ENCODE measurements at regions not wholly inside any gene's neighbourhood (a gene's known extent, or its start where the extent isn't known, plus 50 kb on each side); places are given as distances from the start of the nearest gene placed in this dataset.
"Not testable (repeated sequence)": the region's sequence is repeated elsewhere in the genome, so short reads cannot be mapped to it uniquely, and the experiment has no call there.

DNA sequence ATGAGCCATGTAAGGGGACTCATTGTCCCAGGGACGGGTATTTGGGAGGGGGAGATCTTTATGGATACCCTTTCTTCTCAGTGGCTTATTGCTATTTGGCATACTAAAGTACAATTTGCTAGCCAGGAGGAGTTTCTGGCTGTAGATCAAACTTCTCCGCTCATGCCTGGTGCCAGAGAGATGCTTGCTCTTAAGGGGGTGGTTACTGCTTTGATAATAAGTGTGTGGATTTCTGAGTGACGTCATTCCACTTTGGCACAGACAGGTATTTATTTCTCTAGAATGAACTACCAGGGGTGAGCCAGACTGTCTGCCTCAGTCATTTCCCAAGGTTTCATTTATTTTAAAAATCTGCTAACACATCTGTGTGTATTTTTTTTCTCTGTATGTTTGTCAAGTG lies 131.1 kb downstream of the SRGAP2 start:
- TF ChIP-seq EZH2 (IDR thresholded peaks at IDR 0.05; ENCODE audit: low read length, missing control alignments) = not testable (repeated sequence)
- TF ChIP-seq, protein P1, sequence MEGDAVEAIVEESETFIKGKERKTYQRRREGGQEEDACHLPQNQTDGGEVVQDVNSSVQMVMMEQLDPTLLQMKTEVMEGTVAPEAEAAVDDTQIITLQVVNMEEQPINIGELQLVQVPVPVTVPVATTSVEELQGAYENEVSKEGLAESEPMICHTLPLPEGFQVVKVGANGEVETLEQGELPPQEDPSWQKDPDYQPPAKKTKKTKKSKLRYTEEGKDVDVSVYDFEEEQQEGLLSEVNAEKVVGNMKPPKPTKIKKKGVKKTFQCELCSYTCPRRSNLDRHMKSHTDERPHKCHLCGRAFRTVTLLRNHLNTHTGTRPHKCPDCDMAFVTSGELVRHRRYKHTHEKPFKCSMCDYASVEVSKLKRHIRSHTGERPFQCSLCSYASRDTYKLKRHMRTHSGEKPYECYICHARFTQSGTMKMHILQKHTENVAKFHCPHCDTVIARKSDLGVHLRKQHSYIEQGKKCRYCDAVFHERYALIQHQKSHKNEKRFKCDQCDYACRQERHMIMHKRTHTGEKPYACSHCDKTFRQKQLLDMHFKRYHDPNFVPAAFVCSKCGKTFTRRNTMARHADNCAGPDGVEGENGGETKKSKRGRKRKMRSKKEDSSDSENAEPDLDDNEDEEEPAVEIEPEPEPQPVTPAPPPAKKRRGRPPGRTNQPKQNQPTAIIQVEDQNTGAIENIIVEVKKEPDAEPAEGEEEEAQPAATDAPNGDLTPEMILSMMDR (conservative IDR thresholded peaks at IDR 0.05 in 1 of 2, IDR thresholded peaks at IDR 0.05 in 1 of 2; ENCODE audit: low read depth in 1 of 2, low read length in 2 of 2) = not testable (repeated sequence)
